ENCODE measurements at regions not wholly inside any gene's neighbourhood (a gene's known extent, or its start where the extent isn't known, plus 50 kb on each side); places are given as distances from the start of the nearest gene placed in this dataset.
"Not testable (repeated sequence)": the region's sequence is repeated elsewhere in the genome, so short reads cannot be mapped to it uniquely, and the experiment has no call there.

GRCh38 chr2:234898534-234899053, 53.2 kb upstream of the SH3BP4 start:
- DNase-seq (ENCODE audit: low spot score), result no peak

GRCh38 chr2:234888442-234888841, 63.4 kb upstream of the SH3BP4 start:
- DNase-seq (ENCODE audit: low spot score), result not testable (repeated sequence)

GRCh38 chr2:234887195-234887594, 64.6 kb upstream of the SH3BP4 start:
- no peak for DNase-seq (ENCODE audit: low spot score)

GRCh38 chr2:234885886-234886285, 65.9 kb upstream of the SH3BP4 start:
- DNase-seq (ENCODE audit: low spot score), result no peak

GRCh38 chr2:234885118-234885517, 66.7 kb upstream of the SH3BP4 start:
- DNase-seq (ENCODE audit: low spot score), result no peak

GRCh38 chr2:234884591-234884990, 67.2 kb upstream of the SH3BP4 start:
- no peak for DNase-seq (ENCODE audit: low spot score)

GRCh38 chr2:234881413-234882241, 70.2 kb upstream of the SH3BP4 start:
- DNase-seq (ENCODE audit: low spot score), result no peak

- DNase-seq (ENCODE audit: low spot score), result no peak
Observed at GRCh38 chr2:234880551-234881211, 71.1 kb upstream of the SH3BP4 start.

GRCh38 chr2:234879671-234880455, 72.0 kb upstream of the SH3BP4 start:
- DNase-seq (ENCODE audit: low spot score), result no peak

- DNase-seq (ENCODE audit: low spot score), result not testable (repeated sequence)
Observed at GRCh38 chr2:234876621-234877020, 75.2 kb upstream of the SH3BP4 start.

GRCh38 chr2:234874347-234875046, 77.3 kb upstream of the SH3BP4 start:
- DNase-seq (ENCODE audit: low spot score), result no peak

- no peak for DNase-seq (ENCODE audit: low spot score)
Observed at GRCh38 chr2:234873828-234874173, 78.0 kb upstream of the SH3BP4 start.

- no peak for DNase-seq (ENCODE audit: low spot score)
Observed at GRCh38 chr2:234873103-234873827, 78.6 kb upstream of the SH3BP4 start.

GRCh38 chr2:234869969-234870368, 81.8 kb upstream of the SH3BP4 start:
- no peak for DNase-seq (ENCODE audit: low spot score)

- DNase-seq (ENCODE audit: low spot score), result no peak
Observed at GRCh38 chr2:234869164-234869563, 82.7 kb upstream of the SH3BP4 start.

- no peak for DNase-seq (ENCODE audit: low spot score)
Observed at GRCh38 chr2:234867882-234868285, 83.9 kb upstream of the SH3BP4 start.

- DNase-seq (ENCODE audit: low spot score), result no peak
Observed at GRCh38 chr2:234865586-234865985, 86.2 kb upstream of the SH3BP4 start.

GRCh38 chr2:234865040-234865439, 86.8 kb upstream of the SH3BP4 start:
- DNase-seq (ENCODE audit: low spot score), result no peak

- no peak for DNase-seq (ENCODE audit: low spot score)
Observed at GRCh38 chr2:234864506-234864905, 87.3 kb upstream of the SH3BP4 start.

All from mesenteric fat pad (tissue), 1 donor.